Liver (tissue), 8 donors: ENCODE measurements at regions not wholly inside any gene's neighbourhood (a gene's known extent, or its start where the extent isn't known, plus 50 kb on each side); places are given as distances from the start of the nearest gene placed in this dataset.

ENCODE experiments used
- DNase-seq: peaks from one replicate; pipeline ENCODE4 v3.0.0-alpha.2; 2017; ENCODE audit warnings: low spot score
- H3K27ac ChIP-seq, 2 donors: one replicate each; pipeline ENCODE4 v1.7.0; 2013; ENCODE audit warnings: inconsistent platforms in 2 of 2, low read length in 2 of 2, control low read depth in 1 of 2, low read depth in 1 of 2, mild to moderate bottlenecking in 1 of 2
- H3K27me3 ChIP-seq, 4 donors: one replicate each; pipeline versions ENCODE4 v1.6.1 to v1.7.0; 2013; ENCODE audit warnings: low read length in 3 of 4, inconsistent platforms in 1 of 4, mild to moderate bottlenecking in 1 of 4, moderate library complexity in 1 of 4; ENCODE audit not compliant: control insufficient read depth in 4 of 4, insufficient read depth in 4 of 4
- H3K36me3 ChIP-seq, 4 donors: one replicate each; pipeline versions ENCODE4 v1.6.1 to v1.7.0; 2013; ENCODE audit warnings: low read length in 3 of 4, mild to moderate bottlenecking in 3 of 4, low read depth in 1 of 4, moderate library complexity in 1 of 4; ENCODE audit not compliant: control insufficient read depth in 4 of 4, insufficient read depth in 3 of 4
- H3K4me1 ChIP-seq, 4 donors: one replicate each; pipeline versions ENCODE4 v1.6.1 to v1.7.0; 2013; ENCODE audit warnings: low read length in 3 of 4, mild to moderate bottlenecking in 3 of 4, moderate library complexity in 1 of 4; ENCODE audit not compliant: control insufficient read depth in 4 of 4, insufficient read depth in 4 of 4
- H3K4me3 ChIP-seq, 3 donors: one replicate each; pipeline versions ENCODE4 v1.6.1 to v1.7.0; 2013; ENCODE audit warnings: low read length in 3 of 3, control low read depth in 1 of 3, low read depth in 1 of 3, mild to moderate bottlenecking in 1 of 3
- H3K9ac ChIP-seq, 2 donors: one replicate each; pipeline ENCODE4 v1.7.0; 2013; ENCODE audit warnings: low read length in 2 of 2, mild to moderate bottlenecking in 2 of 2, moderate library complexity in 2 of 2, control low read depth in 1 of 2, low read depth in 1 of 2
- H3K9me3 ChIP-seq, 4 donors: one replicate each; pipeline versions ENCODE4 v1.6.1 to v1.7.0; 2013; ENCODE audit warnings: low read length in 3 of 4; ENCODE audit not compliant: control insufficient read depth in 4 of 4
- CTCF ChIP-seq: fragments of 150-350 bp; IDR thresholded peaks from 2 replicates; pipeline ENCODE4 v1.5.1; 2017; ENCODE audit warnings: improper control_type of control experiment, low read depth, low read length; ENCODE audit not compliant: missing input control
- EGR1 ChIP-seq, 2 donors: IDR thresholded peaks; 2 replicates each; pipeline ENCODE4 v1.6.1; 2016 to 2018; ENCODE audit warnings: antibody characterized with exemption in 2 of 2, low read depth in 2 of 2
- FOXA1 ChIP-seq: IDR thresholded peaks from 2 replicates; pipeline ENCODE4 v1.6.1; 2016; ENCODE audit warnings: antibody characterized with exemption
- FOXA2 ChIP-seq: IDR thresholded peaks from 2 replicates; pipeline ENCODE4 v1.6.1; 2016; ENCODE audit warnings: antibody characterized with exemption
- GABPA ChIP-seq, 2 donors: IDR thresholded peaks in 1 of 2; conservative IDR thresholded peaks in 1 of 2; 2 replicates each; pipeline ENCODE4 v1.6.1; 2016; ENCODE audit warnings: antibody characterized with exemption in 2 of 2, mild to moderate bottlenecking in 1 of 2, moderate library complexity in 1 of 2
- HNF4A ChIP-seq, 2 donors: conservative IDR thresholded peaks; 2 replicates each; pipeline ENCODE4 v1.6.1; 2016; ENCODE audit warnings: antibody characterized with exemption in 2 of 2, mild to moderate bottlenecking in 2 of 2
- HNF4G ChIP-seq: IDR thresholded peaks from 2 replicates; pipeline ENCODE4 v1.6.1; 2016; ENCODE audit warnings: antibody characterized with exemption
- JUND ChIP-seq, 2 donors: IDR thresholded peaks; 2 replicates each; pipeline ENCODE4 v1.6.1; 2016; ENCODE audit warnings: antibody characterized with exemption in 2 of 2
- MAX ChIP-seq: IDR thresholded peaks from 2 replicates; pipeline ENCODE4 v1.6.1; 2016; ENCODE audit warnings: antibody characterized with exemption
- NR2F2 ChIP-seq: IDR thresholded peaks from 2 replicates; pipeline ENCODE4 v1.6.1; 2016; ENCODE audit warnings: antibody characterized with exemption
- RAD21 ChIP-seq, 2 donors: IDR thresholded peaks; 2 replicates each; pipeline ENCODE4 v1.6.1; 2016; ENCODE audit warnings: antibody characterized with exemption in 2 of 2, mild to moderate bottlenecking in 2 of 2
- RXRA ChIP-seq, 2 donors: IDR thresholded peaks; 2 replicates each; pipeline ENCODE4 v1.6.1; 2017 to 2018; ENCODE audit warnings: antibody characterized with exemption in 2 of 2, mild to moderate bottlenecking in 1 of 2
- SP1 ChIP-seq: IDR thresholded peaks from 2 replicates; pipeline ENCODE4 v1.6.1; 2018; ENCODE audit warnings: antibody characterized with exemption, mild to moderate bottlenecking
- TAF1 ChIP-seq: conservative IDR thresholded peaks from 2 replicates; pipeline ENCODE4 v1.6.1; 2016; ENCODE audit warnings: antibody characterized with exemption, mild to moderate bottlenecking
- YY1 ChIP-seq: IDR thresholded peaks from 2 replicates; pipeline ENCODE4 v1.6.1; 2016; ENCODE audit warnings: antibody characterized with exemption, mild to moderate bottlenecking
- ZBTB33 ChIP-seq: IDR thresholded peaks from 2 replicates; pipeline ENCODE4 v1.6.1; 2016; ENCODE audit warnings: antibody characterized with exemption
- WGBS: extraction: QIAGEN DNeasy Blood & Tissue Kit; methylation state at CpG from one replicate; pipeline ENCODE4 v1.1.7; 2013; 5-methylcytosine and 5-hydroxymethylcytosine counted together
- TF ChIP-seq, protein P1 (sequence below): IDR thresholded peaks from 2 replicates; pipeline ENCODE4 v1.6.1; 2016; ENCODE audit warnings: antibody characterized with exemption
- TF ChIP-seq, protein P2 (sequence below): IDR thresholded peaks from 2 replicates; pipeline ENCODE4 v1.6.1; 2016; ENCODE audit warnings: antibody characterized with exemption, mild to moderate bottlenecking
- donor health status: healthy.
- donor health status: healthy.
- donor health status: healthy.
- donor health status: healthy.
- donor health status: healthy.

- H3K36me3 ChIP-seq: no peaks in the 10 kb centered on the region
- H3K27ac ChIP-seq: no peak overlapping the region
- TF ChIP-seq GABPA (IDR thresholded peaks at IDR 0.05 in 1 of 2, conservative IDR thresholded peaks at IDR 0.05 in 1 of 2) (no peak), MAX (no peak), CTCF (no peak), HNF4A (conservative IDR thresholded peaks at IDR 0.05) (no peak)
- TF ChIP-seq, protein P1, sequence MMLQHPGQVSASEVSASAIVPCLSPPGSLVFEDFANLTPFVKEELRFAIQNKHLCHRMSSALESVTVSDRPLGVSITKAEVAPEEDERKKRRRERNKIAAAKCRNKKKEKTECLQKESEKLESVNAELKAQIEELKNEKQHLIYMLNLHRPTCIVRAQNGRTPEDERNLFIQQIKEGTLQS: no peak
- H3K4me3 ChIP-seq: no peak overlapping the region
- no peak for DNase-seq
- peaks cover 0 to 10% (median 0%) of the 10 kb centered on the region in 4 donors for H3K27me3 ChIP-seq
- peaks cover 0 to 9% (median 5%) of the 10 kb centered on the region in 4 donors for H3K9me3 ChIP-seq
- 69% methylated on average over 5 of the region's 5 CpGs for WGBS
- H3K4me1 ChIP-seq: no peaks in the 10 kb centered on the region
- no peak overlapping the region for H3K9ac ChIP-seq
These were observed 55.9 kb downstream of the MRPL36 start for GRCh38 chr5:1743769-1744085.

DNA sequence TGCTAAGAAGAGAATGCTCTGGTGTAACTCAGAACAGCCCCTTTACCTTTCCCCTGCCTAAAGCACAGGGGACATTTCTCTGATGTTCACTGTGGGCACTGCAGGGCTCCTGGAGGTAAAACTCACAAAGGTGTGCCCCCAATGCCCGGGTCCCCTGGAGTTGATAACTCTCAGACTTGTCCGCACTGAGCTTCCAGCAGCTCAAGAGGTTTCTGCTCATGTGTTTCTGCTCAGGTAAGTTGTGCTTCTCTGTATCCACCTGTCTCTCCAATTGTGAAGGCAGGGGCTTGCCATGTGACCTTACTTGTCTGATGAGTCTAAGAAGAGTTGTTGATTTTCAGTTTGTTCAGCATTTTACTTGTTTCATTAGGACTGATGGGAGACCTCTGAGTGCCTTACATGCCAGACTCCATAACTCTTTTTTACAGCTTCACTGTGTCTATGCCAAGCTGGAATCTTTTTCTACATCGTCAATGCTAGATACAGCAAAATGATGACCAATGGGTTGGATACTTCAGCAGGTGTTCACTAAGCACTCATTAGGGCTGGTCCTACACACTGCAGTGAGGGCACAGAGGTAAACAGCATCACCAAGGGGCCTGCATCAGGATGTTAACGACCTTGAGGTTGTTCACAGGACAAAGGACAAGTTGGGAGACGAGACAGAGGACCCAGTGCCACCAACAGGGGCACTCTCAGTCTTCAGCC lies 56.4 kb downstream of the MRPL36 start:
- no peak for DNase-seq
- WGBS: 65% methylated on average over 5 of the region's 5 CpGs
- peaks cover 0 to 9% (median 7%) of the 10 kb centered on the region in 4 donors for H3K9me3 ChIP-seq
- H3K27me3 ChIP-seq: peaks cover 0 to 14% (median 0%) of the 10 kb centered on the region in 4 donors
- no peak overlapping the region for H3K9ac ChIP-seq
- H3K4me3 ChIP-seq: no peak overlapping the region
- TF ChIP-seq, protein P1: no peak
- no peak for TF ChIP-seq RXRA (IDR thresholded peaks at IDR 0.05)
- no peak for TF ChIP-seq GABPA (IDR thresholded peaks at IDR 0.05 in 1 of 2, conservative IDR thresholded peaks at IDR 0.05 in 1 of 2)
- TF ChIP-seq, protein P2, sequence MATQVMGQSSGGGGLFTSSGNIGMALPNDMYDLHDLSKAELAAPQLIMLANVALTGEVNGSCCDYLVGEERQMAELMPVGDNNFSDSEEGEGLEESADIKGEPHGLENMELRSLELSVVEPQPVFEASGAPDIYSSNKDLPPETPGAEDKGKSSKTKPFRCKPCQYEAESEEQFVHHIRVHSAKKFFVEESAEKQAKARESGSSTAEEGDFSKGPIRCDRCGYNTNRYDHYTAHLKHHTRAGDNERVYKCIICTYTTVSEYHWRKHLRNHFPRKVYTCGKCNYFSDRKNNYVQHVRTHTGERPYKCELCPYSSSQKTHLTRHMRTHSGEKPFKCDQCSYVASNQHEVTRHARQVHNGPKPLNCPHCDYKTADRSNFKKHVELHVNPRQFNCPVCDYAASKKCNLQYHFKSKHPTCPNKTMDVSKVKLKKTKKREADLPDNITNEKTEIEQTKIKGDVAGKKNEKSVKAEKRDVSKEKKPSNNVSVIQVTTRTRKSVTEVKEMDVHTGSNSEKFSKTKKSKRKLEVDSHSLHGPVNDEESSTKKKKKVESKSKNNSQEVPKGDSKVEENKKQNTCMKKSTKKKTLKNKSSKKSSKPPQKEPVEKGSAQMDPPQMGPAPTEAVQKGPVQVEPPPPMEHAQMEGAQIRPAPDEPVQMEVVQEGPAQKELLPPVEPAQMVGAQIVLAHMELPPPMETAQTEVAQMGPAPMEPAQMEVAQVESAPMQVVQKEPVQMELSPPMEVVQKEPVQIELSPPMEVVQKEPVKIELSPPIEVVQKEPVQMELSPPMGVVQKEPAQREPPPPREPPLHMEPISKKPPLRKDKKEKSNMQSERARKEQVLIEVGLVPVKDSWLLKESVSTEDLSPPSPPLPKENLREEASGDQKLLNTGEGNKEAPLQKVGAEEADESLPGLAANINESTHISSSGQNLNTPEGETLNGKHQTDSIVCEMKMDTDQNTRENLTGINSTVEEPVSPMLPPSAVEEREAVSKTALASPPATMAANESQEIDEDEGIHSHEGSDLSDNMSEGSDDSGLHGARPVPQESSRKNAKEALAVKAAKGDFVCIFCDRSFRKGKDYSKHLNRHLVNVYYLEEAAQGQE: no peak
- no peak for TF ChIP-seq YY1
- no peak for TF ChIP-seq NR2F2
- no peak for TF ChIP-seq CTCF
- no peak for TF ChIP-seq TAF1
- no peak for TF ChIP-seq MAX
- no peak for TF ChIP-seq RAD21 (IDR thresholded peaks at IDR 0.05)
- TF ChIP-seq FOXA1: no peak
- no peak for TF ChIP-seq FOXA2
- no peak for TF ChIP-seq EGR1 (IDR thresholded peaks at IDR 0.05; ENCODE audit: low read depth in 2 of 2)
- TF ChIP-seq HNF4G: no peak
- no peak for TF ChIP-seq ZBTB33
- no peak for TF ChIP-seq SP1
- no peak for TF ChIP-seq JUND (IDR thresholded peaks at IDR 0.05)
- TF ChIP-seq HNF4A (conservative IDR thresholded peaks at IDR 0.05): no peak
- H3K4me1 ChIP-seq: no peaks in the 10 kb centered on the region
- H3K36me3 ChIP-seq: no peaks in the 10 kb centered on the region
- H3K27ac ChIP-seq: no peak overlapping the region
